Choroid plexus epithelial cell (primary cell): ENCODE measurements at regions not wholly inside any gene's neighbourhood (a gene's known extent, or its start where the extent isn't known, plus 50 kb on each side); places are given as distances from the start of the nearest gene placed in this dataset.

Experiments
- DNase-seq: peaks from one replicate; pipeline ENCODE4 v3.0.0-alpha.2; 2010; ENCODE audit warnings: low read depth
- H3K4me3 ChIP-seq: 2 replicates; pipeline ENCODE4 v1.5.1; 2011; ENCODE audit warnings: low read depth, mild to moderate bottlenecking, control low read depth, low read length, moderate library complexity
- CTCF ChIP-seq: conservative IDR thresholded peaks from 2 replicates; pipeline ENCODE4 v1.5.1; 2011; ENCODE audit warnings: low read depth, mild to moderate bottlenecking, control low read depth, inconsistent platforms, low read length, moderate library complexity

DNA sequence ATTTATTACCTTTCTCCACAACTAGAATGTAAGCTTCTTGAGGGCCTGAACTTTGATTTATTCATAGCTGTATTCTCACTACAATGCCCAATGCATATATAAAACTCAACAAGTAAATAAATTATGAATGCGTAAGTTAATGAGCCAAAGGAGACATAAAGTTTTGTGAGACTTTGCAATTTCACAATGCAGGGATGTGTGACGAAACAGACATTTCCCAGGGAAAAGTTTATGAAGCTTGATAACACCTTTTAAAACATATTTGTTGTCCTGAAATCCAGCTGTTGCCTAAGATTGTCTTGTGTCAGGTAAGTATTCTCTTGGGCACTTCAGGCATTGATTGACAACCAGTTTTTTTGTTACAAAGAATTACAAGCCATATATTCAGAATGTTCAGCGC is 800.1 kb downstream of the BRINP1 start:
- no peak for DNase-seq
- H3K4me3 ChIP-seq = no peak overlapping the region
- TF ChIP-seq CTCF = no peak

DNA sequence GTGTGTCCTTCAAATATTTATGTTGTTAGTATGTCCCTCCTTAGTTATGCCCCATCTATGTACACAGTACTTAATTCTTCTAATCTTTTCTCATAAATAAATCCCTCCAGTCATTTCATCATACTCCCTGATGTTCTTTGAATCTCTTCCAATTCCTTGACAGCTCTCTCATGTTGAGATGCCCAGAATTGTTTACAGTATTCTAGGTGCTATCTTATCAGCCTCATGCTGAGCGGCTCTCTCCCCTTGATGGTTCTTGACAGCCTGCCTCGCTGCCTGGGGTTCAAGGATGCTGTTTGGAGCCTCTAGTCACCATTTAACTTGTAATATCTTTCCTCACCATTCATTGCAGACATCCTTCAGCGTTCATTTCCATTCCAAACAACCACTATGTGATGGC is 799.2 kb downstream of the BRINP1 start:
- no peak overlapping the region for H3K4me3 ChIP-seq
- no peak for TF ChIP-seq CTCF
- DNase-seq = peak; percentile 82

GRCh38 chr9:118575341-118576070 is 793.7 kb downstream of the BRINP1 start:
- no peak for TF ChIP-seq CTCF
- peak; percentile 30 for DNase-seq
- H3K4me3 ChIP-seq = no peak overlapping the region

DNA sequence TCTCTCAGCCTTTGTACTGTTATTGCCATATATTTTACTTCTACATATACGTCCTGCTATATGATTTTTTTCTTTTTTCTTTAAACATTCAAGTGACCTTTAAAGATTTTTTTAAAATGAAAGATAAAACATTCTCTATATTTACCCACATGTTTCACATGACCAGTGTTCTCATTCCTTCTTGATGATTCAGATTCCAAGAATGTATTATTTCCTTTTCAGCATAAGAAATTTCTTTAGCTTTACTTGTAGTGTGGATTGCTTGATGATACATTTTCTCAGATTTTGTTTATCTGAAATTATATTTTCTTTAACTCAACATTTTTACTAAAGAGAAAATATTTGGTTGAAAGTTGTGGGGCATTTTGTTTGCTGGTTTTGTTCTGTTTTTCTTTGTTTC is 792.1 kb downstream of the BRINP1 start:
- TF ChIP-seq CTCF = no peak
- peak; percentile 87 for DNase-seq
- H3K4me3 ChIP-seq = no peak overlapping the region

- no peak for TF ChIP-seq CTCF
- peak; percentile 81 for DNase-seq
- no peak overlapping the region for H3K4me3 ChIP-seq
These were observed 790.8 kb downstream of the BRINP1 start for GRCh38 chr9:118578467-118578866.

- no peak overlapping the region for H3K4me3 ChIP-seq
- DNase-seq = no peak
- TF ChIP-seq CTCF = no peak
These were observed 785.8 kb downstream of the BRINP1 start for GRCh38 chr9:118583414-118583813.

GRCh38 chr9:118586978-118587377 is 782.3 kb downstream of the BRINP1 start:
- no peak for DNase-seq
- no peak overlapping the region for H3K4me3 ChIP-seq
- no peak for TF ChIP-seq CTCF
